Left ventricle myocardium superior (tissue), 1 donor: ENCODE measurements at regions not wholly inside any gene's neighbourhood (a gene's known extent, or its start where the extent isn't known, plus 50 kb on each side); places are given as distances from the start of the nearest gene placed in this dataset.

Source experiments
- ATAC-seq: fragments of 200-7000 bp; cut with Tn5 transposase; one replicate; pipeline ENCODE4 v1.9.1; 2020; ENCODE audit warnings: mild to moderate bottlenecking, moderate library complexity
- DNase-seq: peaks from one replicate; pipeline ENCODE4 v3.0.0-alpha.2; 2020
- intact Hi-C: fragments of 100-400 bp; cut with micrococcal nuclease; formaldehyde crosslinking; loops from one replicate; pipeline ENCODE4 v1.11.0; 2022
- donor health status: DM: no; HTN: yes; CAD: no; lungs with severe emphysema.

- intact Hi-C loops = no loop called here
- no peak for ATAC-seq
- no peak for DNase-seq
These were observed 390.7 kb upstream of the NETO1 start for GRCh38 chr18:73258375-73259087.

- ATAC-seq (no peak), DNase-seq (no peak)
- intact Hi-C loops = no loop called here
These were observed 386.8 kb upstream of the NETO1 start for GRCh38 chr18:73254564-73254963.

- intact Hi-C loops = no loop called here
- ATAC-seq (no peak), DNase-seq (no peak)
These were observed 381.2 kb upstream of the NETO1 start for GRCh38 chr18:73249030-73249429.

- intact Hi-C loops = no loop called here
- ATAC-seq (no peak), DNase-seq (no peak)
These were observed 379.0 kb upstream of the NETO1 start for GRCh38 chr18:73246763-73247162.

- ATAC-seq = no peak
- intact Hi-C loops = no loop called here
- DNase-seq = no peak
These were observed 377.6 kb upstream of the NETO1 start for GRCh38 chr18:73245345-73245744.

GRCh38 chr18:73244401-73244800 is 376.6 kb upstream of the NETO1 start:
- intact Hi-C loops = no loop called here
- ATAC-seq (no peak), DNase-seq (no peak)

- DNase-seq (no peak), ATAC-seq (no peak)
- intact Hi-C loops = no loop called here
These were observed 373.1 kb upstream of the NETO1 start for GRCh38 chr18:73240899-73241298.

- intact Hi-C loops = no loop called here
- ATAC-seq = no peak
- no peak for DNase-seq
These were observed 368.1 kb upstream of the NETO1 start for GRCh38 chr18:73235921-73236320.

- no peak for DNase-seq
- intact Hi-C loops = no loop called here
- no peak for ATAC-seq
These were observed 367.7 kb upstream of the NETO1 start for GRCh38 chr18:73235491-73235890.

- intact Hi-C loops = no loop called here
- DNase-seq = no peak
- ATAC-seq = no peak
These were observed 365.1 kb upstream of the NETO1 start for GRCh38 chr18:73232933-73233332.

- ATAC-seq (no peak), DNase-seq (no peak)
- intact Hi-C loops = no loop called here
These were observed 352.9 kb upstream of the NETO1 start for GRCh38 chr18:73220663-73221062.

GRCh38 chr18:73218293-73218692 is 350.5 kb upstream of the NETO1 start:
- ATAC-seq = no peak
- intact Hi-C loops = no loop called here
- no peak for DNase-seq

GRCh38 chr18:73214970-73215369 is 347.2 kb upstream of the NETO1 start:
- DNase-seq (no peak), ATAC-seq (no peak)
- intact Hi-C loops = no loop called here

GRCh38 chr18:73212442-73212841 is 344.7 kb upstream of the NETO1 start:
- no peak for ATAC-seq
- no peak for DNase-seq
- intact Hi-C loops = no loop called here

GRCh38 chr18:73201940-73202339 is 334.2 kb upstream of the NETO1 start:
- ATAC-seq (no peak), DNase-seq (no peak)
- intact Hi-C loops = no loop called here

GRCh38 chr18:73199151-73199550 is 331.4 kb upstream of the NETO1 start:
- no peak for DNase-seq
- intact Hi-C loops = no loop called here
- ATAC-seq = no peak

GRCh38 chr18:73189718-73190117 is 321.9 kb upstream of the NETO1 start:
- intact Hi-C loops = no loop called here
- no peak for ATAC-seq
- DNase-seq = no peak

GRCh38 chr18:73168236-73168635 is 300.4 kb upstream of the NETO1 start:
- ATAC-seq (no peak), DNase-seq (no peak)
- intact Hi-C loops = no loop called here

GRCh38 chr18:73164430-73164829 is 296.6 kb upstream of the NETO1 start:
- no peak for DNase-seq
- intact Hi-C loops = no loop called here
- ATAC-seq = no peak

- intact Hi-C loops = no loop called here
- ATAC-seq (no peak), DNase-seq (no peak)
These were observed 295.4 kb upstream of the NETO1 start for GRCh38 chr18:73163236-73163635.

- no peak for ATAC-seq
- DNase-seq = no peak
- intact Hi-C loops = no loop called here
These were observed 288.3 kb upstream of the NETO1 start for GRCh38 chr18:73156117-73156516.

GRCh38 chr18:73153271-73153670 is 285.5 kb upstream of the NETO1 start:
- ATAC-seq (no peak), DNase-seq (no peak)
- intact Hi-C loops = no loop called here
